PC-9 (cell line): ENCODE measurements at regions not wholly inside any gene's neighbourhood (a gene's known extent, or its start where the extent isn't known, plus 50 kb on each side); places are given as distances from the start of the nearest gene placed in this dataset.

Source experiments
- CTCF ChIP-seq: fragments of 200-600 bp; sonication (generic); conservative IDR thresholded peaks from 2 replicates; pipeline ENCODE4 v1.6.1; 2017; ENCODE audit warnings: mixed run types, antibody characterized with exemption, mild to moderate bottlenecking, moderate library complexity
- EZH2 ChIP-seq: fragments of 200-600 bp; sonication (generic); IDR thresholded peaks from 2 replicates; pipeline ENCODE4 v1.8.0; 2017; ENCODE audit warnings: antibody characterized with exemption, low read depth

DNA sequence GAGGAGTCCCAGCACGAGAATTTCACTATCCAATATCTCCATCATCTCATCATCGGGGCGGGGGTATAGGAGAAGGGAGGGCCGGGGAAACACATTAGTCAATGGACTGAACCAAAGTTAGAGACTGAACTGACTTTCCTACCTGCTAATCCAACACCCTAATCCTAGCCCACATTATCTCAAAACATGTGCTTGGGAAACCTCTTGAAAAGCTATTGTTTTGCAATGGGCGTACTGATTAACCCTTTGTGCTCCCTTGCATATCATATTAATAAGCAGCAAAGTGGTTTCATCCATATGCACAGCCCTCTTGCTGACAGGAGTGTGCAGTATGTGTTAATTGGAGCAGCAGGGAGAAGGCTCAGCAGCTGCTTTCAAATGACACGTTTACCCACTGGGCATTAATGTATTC lies 125.7 kb upstream of the GRIP1 start:
- TF ChIP-seq CTCF (no peak), EZH2 (no peak)
